Testis (tissue), 2 donors: ENCODE measurements at regions not wholly inside any gene's neighbourhood (a gene's known extent, or its start where the extent isn't known, plus 50 kb on each side); places are given as distances from the start of the nearest gene placed in this dataset.

Source experiments
- CTCF ChIP-seq, 3 experiments: fragments of 450-650 bp in 2 of 3; fragments of 200-600 bp in 1 of 3; sonication (generic) in 1 of 3; IDR thresholded peaks; one replicate each; pipeline ENCODE4 v1.5.1; 2016 to 2019; ENCODE audit warnings: antibody characterized with exemption in 3 of 3, mild to moderate bottlenecking in 2 of 3, moderate library complexity in 1 of 3
- POLR2A ChIP-seq: fragments of 450-650 bp; IDR thresholded peaks from one replicate; pipeline ENCODE4 v1.6.1; 2017; ENCODE audit warnings: antibody characterized with exemption, mild to moderate bottlenecking, moderate library complexity

- TF ChIP-seq CTCF (IDR thresholded peaks at IDR 0.05) (no peak), POLR2A (no peak)
Measured at GRCh38 chr10:133021963-133022775, 65.6 kb upstream of the ADGRA1 start.
